HCT116 (cell line): ENCODE measurements at regions not wholly inside any gene's neighbourhood (a gene's known extent, or its start where the extent isn't known, plus 50 kb on each side); places are given as distances from the start of the nearest gene placed in this dataset.

Experiments
- ATAC-seq: fragments of 200-7000 bp; cut with Tn5 transposase; 2 replicates; pipeline ENCODE4 v1.9.1; 2020; ENCODE audit warnings: mild to moderate bottlenecking, moderate library complexity
- BruUV-seq: library from RNA; stranded (reverse); fragments of 400-500 nt; replicated peaks from 2 replicates; lab custom pipeline; 2021; lab: Mats Ljungman, UMichigan
- CTCF ChIA-PET: fragments of 300-600 bp; sonication (Branson Sonifier 250); formaldehyde crosslinking; loops from one replicate; lab custom pipeline; 2021; ENCODE audit warnings: antibody characterized with exemption; lab: Charles Lee
- POLR2A ChIA-PET: fragments of 300-600, 350-600 bp; sonication (Branson Sonifier 250); formaldehyde crosslinking; loops from one replicate; lab custom pipeline; 2021; ENCODE audit warnings: antibody characterized with exemption; lab: Charles Lee
- RAD21 ChIA-PET, 2 experiments: fragments of 300-600 bp; sonication (Branson Sonifier 250); formaldehyde crosslinking; loops; one replicate each; lab custom pipeline; 2023; ENCODE audit warnings: low total read pairs in 2 of 2; ENCODE audit not compliant: uncharacterized antibody in 2 of 2, unreplicated experiment in 2 of 2, low non-redundant PET in 1 of 2; lab: Charles Lee
- DNase-seq: peaks from one replicate; pipeline ENCODE4 v3.0.0-alpha.2; 2010; ENCODE audit warnings: low read depth, low spot score
- H2AFZ ChIP-seq: fragments of 200-600 bp; shearing (Covaris generic), sonication (generic); 2 replicates; pipeline ENCODE4 v1.6.1; 2017; ENCODE audit warnings: low read depth, mixed run types, mixed read lengths, antibody characterized with exemption, low read length; ENCODE audit not compliant: poor library complexity, severe bottlenecking
- H3K27ac ChIP-seq: 2 replicates; pipeline ENCODE4 v1.5.1; 2012; ENCODE audit warnings: low read depth, low read length
- H3K27me3 ChIP-seq: fragments of 200-600 bp; sonication (generic); 2 replicates; pipeline ENCODE4 v1.6.1; 2016; ENCODE audit warnings: mixed run types, low read length, mixed read lengths; ENCODE audit not compliant: insufficient read depth
- H3K36me3 ChIP-seq, 2 experiments: fragments of 200-500 bp in 1 of 2; fragments of 200-600 bp in 1 of 2; sonication (Bioruptor generic) in 1 of 2; sonication (generic) in 1 of 2; 2 replicates each; pipeline versions ENCODE4 v1.5.1 to v1.6.1; 2014 to 2016; ENCODE audit warnings: low read length in 2 of 2, inconsistent platforms in 1 of 2, mixed read lengths in 1 of 2, mixed run types in 1 of 2; ENCODE audit not compliant: insufficient read depth in 2 of 2, control insufficient read depth in 1 of 2
- H3K4me1 ChIP-seq, 2 experiments: fragments of 200-600 bp in 1 of 2; sonication (generic) in 1 of 2; 2 replicates each; pipeline versions ENCODE4 v1.5.1 to v1.6.1; 2012 to 2017; ENCODE audit warnings: low read length in 2 of 2, inconsistent platforms in 1 of 2, mild to moderate bottlenecking in 1 of 2, mixed read lengths in 1 of 2, mixed run types in 1 of 2, moderate library complexity in 1 of 2; ENCODE audit not compliant: insufficient read depth in 2 of 2, control insufficient read depth in 1 of 2
- H3K4me2 ChIP-seq: fragments of 200-600 bp; sonication (generic); 2 replicates; pipeline ENCODE4 v1.6.1; 2017; ENCODE audit warnings: mixed run types, low read length, mixed read lengths
- H3K4me3 ChIP-seq, 2 experiments: fragments of 200-600 bp in 1 of 2; sonication (generic) in 1 of 2; replicated peaks in 1 of 2; 2 replicates each; pipeline ENCODE4 v1.5.1; 2011 to 2016; ENCODE audit warnings: low read length in 2 of 2, control low read depth in 1 of 2, low read depth in 1 of 2, mild to moderate bottlenecking in 1 of 2, mixed read lengths in 1 of 2, mixed run types in 1 of 2
- H3K79me2 ChIP-seq: fragments of 200-600 bp; sonication (generic); 2 replicates; pipeline ENCODE4 v1.6.1; 2017; ENCODE audit warnings: mild to moderate bottlenecking, mixed run types, low read length, moderate library complexity, mixed read lengths; ENCODE audit not compliant: insufficient read depth
- H3K9ac ChIP-seq: fragments of 200-600 bp; sonication (generic); 2 replicates; pipeline ENCODE4 v1.6.1; 2016; ENCODE audit warnings: low read length, mixed read lengths
- H3K9me2 ChIP-seq: fragments of 200-600 bp; sonication (generic), shearing (Covaris generic); 2 replicates; pipeline ENCODE4 v1.6.1; 2017; ENCODE audit warnings: mixed run types, mild to moderate bottlenecking, moderate library complexity; ENCODE audit not compliant: insufficient read depth
- H3K9me3 ChIP-seq, 2 experiments: fragments of 200-500 bp in 1 of 2; fragments of 200-600 bp in 1 of 2; sonication (Bioruptor generic) in 1 of 2; sonication (generic) in 1 of 2; 2 replicates each; pipeline ENCODE4 v1.6.1; 2014 to 2017; ENCODE audit warnings: low read length in 2 of 2, mixed read lengths in 2 of 2, inconsistent platforms in 1 of 2, low read depth in 1 of 2, mild to moderate bottlenecking in 1 of 2, mixed run types in 1 of 2, moderate library complexity in 1 of 2; ENCODE audit not compliant: control insufficient read depth in 1 of 2, insufficient read depth in 1 of 2
- H4K20me1 ChIP-seq: fragments of 200-600 bp; sonication (generic), shearing (Covaris generic); 2 replicates; pipeline ENCODE4 v1.6.1; 2017; ENCODE audit warnings: mixed run types, mild to moderate bottlenecking, moderate library complexity; ENCODE audit not compliant: insufficient read depth
- ATF3 ChIP-seq: IDR thresholded peaks from 2 replicates; pipeline ENCODE4 v1.6.1; 2012
- CBX3 ChIP-seq: IDR thresholded peaks from 2 replicates; pipeline ENCODE4 v1.6.1; 2012; ENCODE audit warnings: low read depth
- EZH2phosphoT487 ChIP-seq: fragments of 200-600 bp; IDR thresholded peaks from 2 replicates; pipeline ENCODE4 v1.6.1; 2018; ENCODE audit warnings: antibody characterized with exemption, borderline replicate concordance
- MAX ChIP-seq: IDR thresholded peaks from 2 replicates; pipeline ENCODE4 v1.6.1; 2012
- POLR2A ChIP-seq: IDR thresholded peaks from 2 replicates; pipeline ENCODE4 v1.7.0; 2011; ENCODE audit warnings: borderline replicate concordance; ENCODE audit not compliant: insufficient read depth, insufficient read length; ENCODE audit errors: extremely low read depth
- RAD21 ChIP-seq: IDR thresholded peaks from 2 replicates; pipeline ENCODE4 v1.6.1; 2012; ENCODE audit warnings: low read depth, mild to moderate bottlenecking
- SIN3A ChIP-seq: IDR thresholded peaks from 2 replicates; pipeline ENCODE4 v1.6.1; 2012; ENCODE audit warnings: low read depth
- SRF ChIP-seq: IDR thresholded peaks from 2 replicates; pipeline ENCODE4 v1.6.1; 2012; ENCODE audit warnings: low read depth
- YY1 ChIP-seq: IDR thresholded peaks from 2 replicates; pipeline ENCODE4 v1.6.1; 2011; ENCODE audit warnings: low read length, low read depth, moderate library complexity, mild to moderate bottlenecking; ENCODE audit not compliant: insufficient replicate concordance; ENCODE audit errors: extremely low read depth
- intact Hi-C: fragments of 100-400 bp; cut with micrococcal nuclease; formaldehyde crosslinking; loops from 2 replicates; pipeline ENCODE4 v1.10.0; 2022

GRCh38 chr5:89917112-89917511 lies 492.4 kb downstream of the CETN3 start (continued):
- TF ChIP-seq EZH2phosphoT487, result no peak
- TF ChIP-seq, all 23 proteins: peak for 0

GRCh38 chr5:89916131-89916530 lies 493.4 kb downstream of the CETN3 start:
- H3K27me3 ChIP-seq, result no peaks in the 10 kb centered on the region
- TF ChIP-seq YY1 (no peak), EZH2phosphoT487 (no peak), SRF (no peak), POLR2A (no peak), SIN3A (no peak)
- no peaks in the 10 kb centered on the region for H3K9me3 ChIP-seq
- no peaks in the 10 kb centered on the region for H4K20me1 ChIP-seq
- CTCF ChIA-PET, result no interaction called here
- no peaks in the 10 kb centered on the region for H3K9me2 ChIP-seq
- no peak for ATAC-seq
- no peak overlapping the region for H2AFZ ChIP-seq
- RAD21 ChIA-PET, result no interaction called here
- no TSS peak for BruUV-seq
- DNase-seq, result no peak
- no peak overlapping the region for H3K27ac ChIP-seq
- H3K4me1 ChIP-seq, result no peaks in the 10 kb centered on the region
- intact Hi-C loops, result no loop called here
- H3K4me2 ChIP-seq, result no peak overlapping the region
- H3K79me2 ChIP-seq, result no peaks in the 10 kb centered on the region
- no peak overlapping the region for H3K4me3 ChIP-seq
- POLR2A ChIA-PET, result no interaction called here
- no peak overlapping the region for H3K9ac ChIP-seq
- no peaks in the 10 kb centered on the region for H3K36me3 ChIP-seq

- CTCF ChIA-PET, result no interaction called here
- intact Hi-C loops, result no loop called here
- RAD21 ChIA-PET, result no interaction called here
Measured at GRCh38 chr5:89908876-89909275, 500.7 kb downstream of the CETN3 start.

More at GRCh38 chr5:89908876-89909275, 500.7 kb downstream of the CETN3 start:
- H3K4me1 ChIP-seq, result no peaks in the 10 kb centered on the region
- no peak overlapping the region for H3K9ac ChIP-seq
- no peaks in the 10 kb centered on the region for H3K79me2 ChIP-seq
- no peak overlapping the region for H3K4me3 ChIP-seq
- H3K9me2 ChIP-seq, result no peaks in the 10 kb centered on the region
- H4K20me1 ChIP-seq, result no peaks in the 10 kb centered on the region
- no peak overlapping the region for H3K4me2 ChIP-seq
- H3K27me3 ChIP-seq, result no peaks in the 10 kb centered on the region
- 0 out of 4 replicates have a peak, but pooled peaks cover 0 to 5% of the 10 kb centered on the region in 2 experiments for H3K9me3 ChIP-seq
- ATAC-seq, result no peak
- POLR2A ChIA-PET, result no interaction called here
- TF ChIP-seq RAD21, result no peak
- TF ChIP-seq ATF3, result no peak
- no peak for TF ChIP-seq MAX
- no peak for TF ChIP-seq POLR2A
- no peak for TF ChIP-seq CBX3
- TF ChIP-seq SRF, result no peak
- no peaks in the 10 kb centered on the region for H3K36me3 ChIP-seq
- no peak overlapping the region for H2AFZ ChIP-seq
- BruUV-seq, result no TSS peak
- no peak for DNase-seq
- no peak overlapping the region for H3K27ac ChIP-seq
